MG63 (cell line): ENCODE measurements at regions not wholly inside any gene's neighbourhood (a gene's known extent, or its start where the extent isn't known, plus 50 kb on each side); places are given as distances from the start of the nearest gene placed in this dataset.

Experiments
- DNase-seq: peaks from one replicate; pipeline ENCODE4 v3.0.0-alpha.2; 2020
- H3K27me3 ChIP-seq: fragments of 250-450 bp; sonication (Bioruptor Pico); 2 replicates; pipeline ENCODE4 v1.5.1; 2020; ENCODE audit warnings: mild to moderate bottlenecking, moderate library complexity
- H3K36me3 ChIP-seq: fragments of 250-450 bp; sonication (Bioruptor Pico); 2 replicates; pipeline ENCODE4 v1.5.1; 2020; ENCODE audit warnings: mild to moderate bottlenecking, moderate library complexity
- H3K4me3 ChIP-seq: fragments of 250-450 bp; sonication (Bioruptor Pico); 2 replicates; pipeline ENCODE4 v1.5.1; 2020; ENCODE audit warnings: mild to moderate bottlenecking, moderate library complexity
- H3K9me3 ChIP-seq: fragments of 250-450 bp; sonication (Bioruptor Pico); 2 replicates; pipeline ENCODE4 v1.5.1; 2020; ENCODE audit warnings: mild to moderate bottlenecking, moderate library complexity

- H3K36me3 ChIP-seq = no peaks in the 10 kb centered on the region
- no peak for DNase-seq
- H3K27me3 ChIP-seq = no peaks in the 10 kb centered on the region
- peaks cover 5% of the 10 kb centered on the region for H3K9me3 ChIP-seq
- H3K4me3 ChIP-seq = no peak overlapping the region
Measured at GRCh38 chr1:172959571-172959970, 91.2 kb downstream of the TNFSF18 start.

GRCh38 chr1:172960019-172960418 lies 90.7 kb downstream of the TNFSF18 start:
- H3K36me3 ChIP-seq = no peaks in the 10 kb centered on the region
- no peak for DNase-seq
- H3K27me3 ChIP-seq = no peaks in the 10 kb centered on the region
- peaks cover 5% of the 10 kb centered on the region for H3K9me3 ChIP-seq
- no peak overlapping the region for H3K4me3 ChIP-seq

DNA sequence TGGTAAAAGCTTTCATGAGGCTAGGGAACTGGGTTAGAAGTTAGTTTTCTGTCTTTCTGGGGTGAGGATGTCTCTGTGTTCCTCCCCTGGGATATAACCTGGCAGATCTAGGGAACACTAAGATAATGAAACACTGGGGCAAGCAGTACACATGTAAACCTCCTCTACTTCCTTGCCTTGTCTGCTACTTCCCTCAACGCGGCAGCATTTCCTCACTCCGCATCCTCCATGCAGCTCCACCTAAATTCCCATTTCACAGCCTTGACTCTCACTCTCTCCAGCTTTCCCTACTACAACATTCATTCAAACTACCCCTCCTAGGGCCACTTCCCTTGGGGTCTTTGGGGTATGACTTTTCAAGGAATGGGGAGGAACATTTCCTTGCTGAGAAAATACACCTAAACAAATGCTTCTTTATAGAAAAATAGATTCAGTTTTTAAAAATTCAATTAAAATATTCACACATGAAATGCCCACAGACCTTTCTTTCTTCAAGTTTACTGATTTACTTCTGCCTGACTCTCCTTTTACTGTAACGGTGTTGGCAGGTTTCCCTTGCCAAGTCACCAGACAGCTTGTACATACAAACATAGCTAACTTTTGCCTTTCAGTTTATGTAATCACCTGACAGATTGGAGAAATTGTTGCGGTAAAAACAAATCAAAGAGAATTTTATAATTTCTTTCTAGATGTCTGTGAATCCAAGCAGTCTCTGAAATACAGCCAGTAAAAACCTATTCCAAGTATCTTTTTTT lies 90.1 kb downstream of the TNFSF18 start:
- Histone ChIP-seq H3K9me3 (peaks cover 5% of the 10 kb centered on the region), H3K4me3 (no peak overlapping the region), H3K36me3 (no peaks in the 10 kb centered on the region), H3K27me3 (no peaks in the 10 kb centered on the region)
- peak; percentile 65 for DNase-seq

GRCh38 chr1:172964864-172965263 lies 85.9 kb downstream of the TNFSF18 start:
- no peak overlapping the region for H3K4me3 ChIP-seq
- no peak for DNase-seq
- peaks cover 10% of the 10 kb centered on the region for H3K9me3 ChIP-seq
- no peaks in the 10 kb centered on the region for H3K27me3 ChIP-seq
- no peaks in the 10 kb centered on the region for H3K36me3 ChIP-seq

DNA sequence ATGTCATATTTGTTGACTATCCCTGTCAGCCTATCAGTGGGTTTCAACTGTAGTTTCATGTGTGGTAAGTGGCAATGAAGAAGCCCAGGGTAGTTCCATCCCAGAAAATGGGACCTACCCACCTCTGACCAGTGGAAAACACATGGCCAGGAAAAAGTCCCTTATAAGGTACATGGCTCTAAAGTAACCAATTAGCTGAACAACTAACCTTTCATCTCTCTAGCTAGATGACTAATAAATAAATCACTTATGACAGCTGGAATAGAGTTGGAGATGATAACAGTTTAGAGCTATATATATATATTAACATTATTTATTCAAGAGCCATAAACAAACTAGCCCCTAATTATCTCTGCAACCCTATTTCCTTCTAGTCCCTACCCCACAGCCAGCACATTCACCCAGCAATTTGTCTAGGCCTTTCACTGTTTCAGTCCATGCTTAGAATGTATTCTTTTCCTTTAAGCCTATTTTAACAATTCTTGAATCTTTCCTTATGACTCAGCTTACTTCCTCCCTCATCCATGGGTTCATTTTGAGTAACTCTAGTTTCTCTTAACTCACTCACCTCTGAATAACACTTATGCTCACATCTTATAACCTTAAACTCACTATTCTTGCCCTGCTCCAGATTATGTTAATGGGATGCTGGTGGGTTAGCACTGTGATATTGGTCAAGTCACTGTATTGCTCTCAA lies 83.7 kb downstream of the TNFSF18 start:
- H3K27me3 ChIP-seq = no peaks in the 10 kb centered on the region
- H3K36me3 ChIP-seq = no peaks in the 10 kb centered on the region
- no peak overlapping the region for H3K4me3 ChIP-seq
- peaks cover 10% of the 10 kb centered on the region for H3K9me3 ChIP-seq
- DNase-seq = no peak

DNA sequence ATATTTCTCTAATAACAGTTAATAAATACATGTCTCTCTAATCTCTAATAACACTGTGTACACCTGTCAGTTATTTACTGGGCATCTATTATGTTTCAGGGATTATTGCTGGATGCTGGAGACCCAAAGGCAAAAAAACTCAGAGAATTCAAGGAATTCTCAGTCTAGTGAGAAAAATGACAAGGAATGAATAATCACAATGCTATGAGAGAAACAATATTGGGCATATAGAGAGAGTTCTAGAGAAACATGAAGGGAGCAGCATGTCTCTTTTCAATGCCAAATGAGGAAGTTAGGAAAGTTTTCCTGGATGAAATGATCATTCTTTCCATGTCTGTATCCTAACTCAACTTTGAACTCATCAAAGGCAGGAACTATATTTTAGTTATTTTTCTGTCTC lies 82.8 kb downstream of the TNFSF18 start:
- H3K4me3 ChIP-seq = no peak overlapping the region
- H3K27me3 ChIP-seq = no peaks in the 10 kb centered on the region
- H3K36me3 ChIP-seq = no peaks in the 10 kb centered on the region
- DNase-seq = no peak
- H3K9me3 ChIP-seq = peaks cover 5% of the 10 kb centered on the region; the same call in 1 of the 2 replicates

- H3K4me3 ChIP-seq = no peak overlapping the region
- H3K9me3 ChIP-seq = 0 out of 2 replicates have a peak, but pooled peaks cover 5% of the 10 kb centered on the region
- no peaks in the 10 kb centered on the region for H3K27me3 ChIP-seq
- H3K36me3 ChIP-seq = no peaks in the 10 kb centered on the region
- no peak for DNase-seq
Measured at GRCh38 chr1:172969611-172970010, 81.1 kb downstream of the TNFSF18 start.

- 0 out of 2 replicates have a peak, but pooled peaks cover 5% of the 10 kb centered on the region for H3K9me3 ChIP-seq
- no peaks in the 10 kb centered on the region for H3K36me3 ChIP-seq
- H3K27me3 ChIP-seq = no peaks in the 10 kb centered on the region
- peak; percentile 52 for DNase-seq
- H3K4me3 ChIP-seq = no peak overlapping the region
Measured at GRCh38 chr1:172970186-172970585, 80.6 kb downstream of the TNFSF18 start.

GRCh38 chr1:172971241-172971640 lies 79.5 kb downstream of the TNFSF18 start:
- H3K36me3 ChIP-seq = no peaks in the 10 kb centered on the region
- no peak overlapping the region for H3K4me3 ChIP-seq
- no peaks in the 10 kb centered on the region for H3K27me3 ChIP-seq
- DNase-seq = no peak
- 0 out of 2 replicates have a peak, but pooled peaks cover 5% of the 10 kb centered on the region for H3K9me3 ChIP-seq

- Histone ChIP-seq H3K27me3 (no peaks in the 10 kb centered on the region), H3K9me3 (no peaks in the 10 kb centered on the region), H3K4me3 (no peak overlapping the region), H3K36me3 (no peaks in the 10 kb centered on the region)
- DNase-seq = no peak
Measured at GRCh38 chr1:172972258-172972657, 78.5 kb downstream of the TNFSF18 start.

DNA sequence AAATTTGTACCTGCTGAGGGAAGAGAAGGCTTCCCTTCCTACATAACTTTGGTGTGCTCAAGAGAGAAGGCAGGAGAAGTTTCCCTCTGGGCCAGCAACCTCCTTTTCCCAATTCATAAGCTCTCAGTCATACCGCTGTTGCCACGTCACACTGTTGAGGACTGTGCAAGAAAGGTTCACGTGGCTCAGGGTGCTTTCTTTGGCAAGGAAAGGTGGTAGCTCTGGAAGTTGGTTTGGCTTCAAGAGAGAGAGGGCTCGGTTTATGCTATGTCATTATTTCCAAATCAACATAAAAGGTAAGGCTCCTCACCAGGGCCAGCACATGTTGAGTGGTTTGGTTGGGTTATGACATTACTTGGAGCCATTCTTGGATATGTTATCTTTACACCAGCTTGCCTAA lies 77.3 kb downstream of the TNFSF18 start:
- no peaks in the 10 kb centered on the region for H3K36me3 ChIP-seq
- DNase-seq = peak; percentile 40
- H3K9me3 ChIP-seq = no peaks in the 10 kb centered on the region
- no peak overlapping the region for H3K4me3 ChIP-seq
- no peaks in the 10 kb centered on the region for H3K27me3 ChIP-seq

GRCh38 chr1:172976222-172977041 lies 74.3 kb downstream of the TNFSF18 start:
- peak; percentile 88 for DNase-seq
- H3K36me3 ChIP-seq = no peaks in the 10 kb centered on the region
- H3K27me3 ChIP-seq = no peaks in the 10 kb centered on the region
- no peak overlapping the region for H3K4me3 ChIP-seq
- H3K9me3 ChIP-seq = peaks cover 5% of the 10 kb centered on the region; the same call in 1 of the 2 replicates

DNA sequence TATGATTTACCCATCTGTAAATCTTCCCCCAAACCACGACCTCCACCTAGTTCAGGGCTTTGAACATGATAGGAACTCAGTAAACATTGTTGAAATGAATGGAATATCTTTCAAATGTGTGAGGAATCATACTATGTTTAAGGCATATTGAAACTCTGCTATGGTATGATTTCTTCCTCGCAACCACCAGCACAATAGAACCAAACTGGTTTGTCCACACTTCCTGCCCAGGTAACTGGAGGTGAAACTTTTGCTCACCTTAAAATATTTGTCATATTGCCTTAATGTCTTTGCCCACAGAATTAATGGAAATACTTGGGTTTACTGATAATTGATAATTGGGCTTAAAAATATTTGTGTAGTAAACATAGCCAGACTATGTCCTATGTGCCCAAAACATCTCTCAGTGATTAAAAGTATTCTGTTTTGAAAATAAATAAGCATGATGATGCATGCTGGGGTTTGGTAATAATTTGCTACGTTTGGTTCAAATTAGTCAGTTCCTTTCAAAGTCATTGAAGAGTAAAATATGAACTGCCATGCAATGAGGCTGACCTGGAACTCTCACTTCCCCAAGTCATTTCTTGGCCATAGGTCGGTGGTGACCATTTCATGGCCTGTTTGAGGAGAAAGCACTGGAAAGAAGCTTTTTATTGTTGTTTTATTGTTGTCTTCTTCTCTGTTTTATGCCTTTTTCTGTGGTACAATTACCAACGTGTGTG lies 73.3 kb downstream of the TNFSF18 start:
- no peak overlapping the region for H3K4me3 ChIP-seq
- H3K27me3 ChIP-seq = no peaks in the 10 kb centered on the region
- DNase-seq = peak; percentile 12
- no peaks in the 10 kb centered on the region for H3K36me3 ChIP-seq
- peaks cover 5% of the 10 kb centered on the region; the same call in 1 of the 2 replicates for H3K9me3 ChIP-seq

DNA sequence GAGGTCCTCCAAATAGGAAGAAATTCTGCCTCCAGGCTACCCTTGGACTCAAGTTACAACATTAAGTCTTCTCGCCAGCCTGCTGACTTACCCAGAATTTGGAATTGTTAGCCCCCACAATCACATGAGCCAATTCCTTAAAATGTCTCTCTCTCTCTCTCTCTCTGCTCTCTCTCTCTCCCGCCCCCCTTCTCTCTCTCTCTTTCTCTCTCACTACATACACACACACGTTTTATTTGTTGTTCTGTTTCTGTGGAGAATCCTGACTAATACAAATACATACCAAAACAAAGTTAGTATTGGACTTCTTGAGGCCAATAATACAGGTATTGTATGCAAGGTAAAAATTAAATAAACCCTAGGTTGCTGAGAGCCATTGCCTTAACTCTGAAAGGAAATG lies 72.1 kb downstream of the TNFSF18 start:
- Histone ChIP-seq H3K36me3 (no peaks in the 10 kb centered on the region), H3K4me3 (no peak overlapping the region), H3K9me3 (peaks cover 5% of the 10 kb centered on the region; the same call in 1 of the 2 replicates), H3K27me3 (no peaks in the 10 kb centered on the region)
- no peak for DNase-seq

GRCh38 chr1:172979828-172980227 lies 70.9 kb downstream of the TNFSF18 start:
- no peaks in the 10 kb centered on the region for H3K27me3 ChIP-seq
- peaks cover 5% of the 10 kb centered on the region; the same call in 1 of the 2 replicates for H3K9me3 ChIP-seq
- H3K36me3 ChIP-seq = no peaks in the 10 kb centered on the region
- no peak overlapping the region for H3K4me3 ChIP-seq
- no peak for DNase-seq

GRCh38 chr1:172980456-172980855 lies 70.3 kb downstream of the TNFSF18 start:
- no peak for DNase-seq
- Histone ChIP-seq H3K9me3 (peaks cover 5% of the 10 kb centered on the region; the same call in 1 of the 2 replicates), H3K36me3 (no peaks in the 10 kb centered on the region), H3K4me3 (no peak overlapping the region), H3K27me3 (no peaks in the 10 kb centered on the region)
